ENCODE measurements at regions not wholly inside any gene's neighbourhood (a gene's known extent, or its start where the extent isn't known, plus 50 kb on each side); places are given as distances from the start of the nearest gene placed in this dataset.

DNA sequence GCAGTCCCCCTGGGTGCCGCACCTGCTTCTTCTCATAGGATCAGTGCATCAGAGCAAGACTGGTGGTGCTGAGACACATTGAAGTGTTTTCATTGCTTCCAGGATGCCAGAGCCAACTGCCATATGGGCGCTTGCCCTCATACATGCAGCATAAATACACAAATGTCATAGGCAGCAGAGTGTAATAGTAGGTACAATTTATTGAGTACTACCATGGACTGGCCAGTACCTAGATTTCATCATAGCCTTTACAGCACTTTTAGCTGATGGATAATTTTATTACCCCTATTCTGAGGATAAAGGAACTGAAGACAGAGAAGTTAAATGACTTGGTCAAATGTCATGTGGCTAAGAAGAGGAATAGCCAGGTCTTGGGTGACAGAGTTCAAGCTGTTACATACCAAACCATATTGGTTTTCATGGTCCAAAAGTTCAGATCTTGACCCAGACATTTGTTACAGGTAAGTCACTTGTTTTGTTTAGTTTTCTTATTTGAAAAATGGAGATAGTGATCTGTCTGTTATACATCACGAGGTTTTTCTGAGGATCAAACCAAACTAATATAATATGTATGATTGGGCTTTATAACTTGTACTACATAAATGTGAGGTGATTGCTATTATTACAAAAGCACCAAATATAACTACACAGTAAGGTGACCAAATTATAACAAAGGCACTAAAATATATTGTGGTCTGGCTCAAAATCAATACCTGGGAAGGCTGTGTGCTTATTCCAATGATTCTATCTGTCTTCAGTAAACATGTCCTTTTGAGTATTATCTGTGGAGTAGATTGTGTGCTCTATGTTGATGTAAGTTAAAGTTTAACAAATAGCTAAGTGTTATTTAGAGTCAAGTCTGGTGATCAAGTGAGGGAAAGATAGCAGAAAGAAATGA lies 151.9 kb upstream of the CYRIA start:
- Mint-ChIP-seq H3K36me3 (no peaks in the 10 kb centered on the region), H3K27me3 (peaks cover 0 to 4% (median 4%) of the 10 kb centered on the region in 3 donors), H3K4me3 (no peak overlapping the region), H3K4me1 (no peaks in the 10 kb centered on the region), H3K27ac (no peak overlapping the region), H3K9me3 (peaks cover 0 to 4% (median 0%) of the 10 kb centered on the region in 7 donors)
- ATAC-seq (ENCODE audit: low read depth in 2 of 2) = no peak
- no peak for DNase-seq

DNA sequence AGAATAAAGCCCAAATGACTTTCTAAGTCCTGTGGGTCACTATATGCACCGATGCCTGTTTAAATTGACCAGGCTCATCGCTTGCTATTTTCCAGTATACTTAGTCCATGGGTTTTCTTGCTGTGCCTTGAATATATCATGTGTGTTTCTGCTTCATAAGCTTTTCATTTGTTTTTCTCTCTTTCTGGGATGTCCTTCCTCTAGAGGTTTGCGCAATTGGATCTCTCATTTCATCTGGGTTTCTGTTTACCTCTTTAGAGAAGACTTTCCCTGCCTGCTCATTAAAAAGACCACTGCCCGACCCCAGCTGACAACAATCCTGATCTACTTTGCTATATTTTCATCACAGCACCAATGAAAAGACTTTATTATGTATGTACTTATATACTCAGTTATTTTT lies 150.9 kb upstream of the CYRIA start:
- no peaks in the 10 kb centered on the region for H3K36me3 Mint-ChIP-seq

DNA sequence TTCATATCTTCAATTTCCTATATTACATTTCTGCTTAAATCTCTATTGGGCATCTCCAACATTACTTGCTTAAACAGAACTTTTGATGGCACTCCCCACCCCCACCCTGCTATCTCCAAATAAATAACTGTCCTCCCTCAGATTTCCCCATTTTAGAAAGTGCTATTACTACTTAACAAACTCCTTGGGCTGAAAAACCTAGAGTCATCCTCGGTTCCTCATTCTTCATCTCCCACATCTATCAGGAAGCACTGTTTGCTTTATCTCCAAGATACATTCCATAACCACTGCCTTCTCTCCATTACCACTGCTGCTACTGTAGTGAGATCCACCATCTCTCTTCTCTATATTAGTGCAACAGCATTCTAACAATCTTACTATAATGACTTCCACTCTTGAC lies 150.4 kb upstream of the CYRIA start:
- H3K27ac Mint-ChIP-seq = no peak overlapping the region
- DNase-seq (no peak), ATAC-seq (ENCODE audit: low read depth in 2 of 2) (no peak)
- H3K4me1 Mint-ChIP-seq = no peaks in the 10 kb centered on the region
- H3K4me3 Mint-ChIP-seq = no peak overlapping the region
- H3K9me3 Mint-ChIP-seq = peaks cover 0 to 4% (median 0%) of the 10 kb centered on the region in 7 donors
- H3K27me3 Mint-ChIP-seq = peaks cover 0 to 4% (median 0%) of the 10 kb centered on the region in 3 donors
- no peaks in the 10 kb centered on the region for H3K36me3 Mint-ChIP-seq

More for the DNA sequence above, 150.9 kb upstream of the CYRIA start:
- ATAC-seq (ENCODE audit: low read depth in 2 of 2) (no peak), DNase-seq (no peak)
- Mint-ChIP-seq H3K4me1 (no peaks in the 10 kb centered on the region), H3K27ac (no peak overlapping the region), H3K27me3 (peaks cover 0 to 4% (median 0%) of the 10 kb centered on the region in 3 donors), H3K9me3 (peaks cover 0 to 4% (median 0%) of the 10 kb centered on the region in 7 donors), H3K4me3 (no peak overlapping the region)

DNA sequence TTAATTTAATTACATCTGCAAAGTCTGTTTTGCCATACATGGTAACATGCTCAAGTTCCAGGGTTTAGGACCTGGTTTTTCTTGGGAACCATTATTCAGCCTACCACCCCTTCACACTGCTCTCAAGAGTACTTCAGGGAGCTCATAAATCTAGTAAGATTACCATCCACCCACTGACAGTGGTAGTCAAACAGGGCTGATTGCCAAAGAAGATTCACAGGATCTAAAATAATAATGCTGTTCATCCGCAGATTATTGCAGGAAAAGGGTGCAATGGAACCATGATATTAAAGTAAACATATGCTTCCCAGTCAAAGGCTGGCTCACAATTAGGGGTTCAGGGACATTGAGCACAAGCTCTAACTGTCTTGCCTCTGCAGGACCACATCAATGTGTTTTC lies 148.0 kb upstream of the CYRIA start:
- Mint-ChIP-seq H3K36me3 (no peaks in the 10 kb centered on the region), H3K27ac (no peak overlapping the region), H3K4me3 (no peak overlapping the region), H3K27me3 (no peaks in the 10 kb centered on the region), H3K9me3 (peaks cover 0 to 2% (median 0%) of the 10 kb centered on the region in 7 donors), H3K4me1 (no peaks in the 10 kb centered on the region)
- DNase-seq = no peak
- ATAC-seq (ENCODE audit: low read depth in 2 of 2) = no peak

DNA sequence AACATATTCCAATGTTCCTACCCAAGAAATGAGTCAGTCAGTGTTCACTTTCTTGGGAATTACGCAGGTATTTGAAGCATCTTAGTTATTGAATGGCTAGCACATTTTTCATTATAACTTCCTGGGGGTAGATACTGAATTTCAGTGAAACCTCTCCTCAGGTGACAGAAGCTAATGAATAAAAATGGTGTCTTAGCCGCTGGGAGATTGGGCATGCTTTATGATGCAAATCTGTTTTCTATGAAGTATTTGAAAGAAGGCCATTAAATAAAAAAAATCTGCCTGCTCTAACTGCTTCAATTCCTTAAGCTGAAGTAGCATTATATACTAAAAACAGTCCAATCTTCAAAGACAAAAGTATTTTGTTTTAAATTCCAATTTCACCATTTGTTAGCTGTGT lies 132.8 kb upstream of the CYRIA start:
- Mint-ChIP-seq H3K4me3 (no peak overlapping the region), H3K27ac (no peak overlapping the region), H3K27me3 (peaks cover 19 to 23% (median 20%) of the 10 kb centered on the region in 3 donors), H3K36me3 (no peaks in the 10 kb centered on the region), H3K4me1 (no peaks in the 10 kb centered on the region), H3K9me3 (no peaks in the 10 kb centered on the region)
- no peak for ATAC-seq (ENCODE audit: low read depth in 2 of 2)
- no peak for DNase-seq

DNA sequence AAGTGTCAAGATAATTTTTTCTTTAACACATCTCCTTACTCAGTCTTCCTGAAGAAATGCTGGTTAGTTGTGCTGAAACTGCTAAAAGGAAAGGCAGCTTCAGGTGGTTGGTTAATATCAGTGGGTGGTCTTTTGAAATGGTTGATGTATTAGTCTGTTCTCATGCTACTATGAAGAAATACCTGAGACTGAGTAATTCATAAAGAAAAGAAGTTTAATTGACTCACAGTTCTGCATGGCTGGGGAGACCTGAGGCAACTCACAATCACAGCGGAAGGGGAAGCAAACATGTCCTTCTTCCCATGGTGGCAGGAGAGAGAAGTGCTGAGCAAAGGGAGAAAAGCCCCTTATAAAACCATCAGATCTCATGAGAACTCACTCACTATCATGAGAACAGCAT lies 125.9 kb upstream of the CYRIA start:
- H3K4me3 Mint-ChIP-seq = no peak overlapping the region
- H3K4me1 Mint-ChIP-seq = peaks cover 0 to 4% (median 0%) of the 10 kb centered on the region in 3 donors
- no peak overlapping the region for H3K27ac Mint-ChIP-seq
- H3K27me3 Mint-ChIP-seq = peaks cover 4 to 18% (median 9%) of the 10 kb centered on the region in 3 donors
- ATAC-seq (ENCODE audit: low read depth in 2 of 2) (no peak), DNase-seq (no peak)
- no peaks in the 10 kb centered on the region for H3K9me3 Mint-ChIP-seq
- H3K36me3 Mint-ChIP-seq = no peaks in the 10 kb centered on the region

DNA sequence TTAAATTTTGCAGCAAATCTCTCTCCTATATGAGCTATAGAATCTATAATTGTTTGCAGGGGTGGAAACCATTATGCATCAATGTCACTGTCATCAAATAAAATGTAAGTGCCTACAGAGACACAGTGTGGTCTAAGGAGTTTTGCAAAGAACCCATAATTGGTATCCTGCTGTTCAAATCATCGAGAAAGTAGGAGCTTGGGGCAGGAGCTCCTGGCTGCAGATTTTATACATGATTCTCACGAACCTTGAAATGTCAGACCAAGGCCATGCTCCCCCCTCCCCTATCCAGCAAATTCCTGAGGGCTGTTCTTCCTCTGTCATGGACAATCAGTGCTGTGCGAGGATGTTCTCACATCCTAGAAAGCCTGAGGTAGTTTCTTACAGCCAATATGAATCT lies 119.5 kb upstream of the CYRIA start:
- Mint-ChIP-seq H3K4me1 (peaks cover 0 to 4% (median 0%) of the 10 kb centered on the region in 3 donors), H3K27ac (no peak overlapping the region), H3K36me3 (peaks cover 0 to 6% of the 10 kb centered on the region in 2 donors), H3K4me3 (no peak overlapping the region), H3K27me3 (peaks cover 0 to 4% (median 0%) of the 10 kb centered on the region in 3 donors), H3K9me3 (peaks cover 0 to 5% (median 2%) of the 10 kb centered on the region in 7 donors)
- DNase-seq (no peak), ATAC-seq (ENCODE audit: low read depth in 2 of 2) (no peak)

DNA sequence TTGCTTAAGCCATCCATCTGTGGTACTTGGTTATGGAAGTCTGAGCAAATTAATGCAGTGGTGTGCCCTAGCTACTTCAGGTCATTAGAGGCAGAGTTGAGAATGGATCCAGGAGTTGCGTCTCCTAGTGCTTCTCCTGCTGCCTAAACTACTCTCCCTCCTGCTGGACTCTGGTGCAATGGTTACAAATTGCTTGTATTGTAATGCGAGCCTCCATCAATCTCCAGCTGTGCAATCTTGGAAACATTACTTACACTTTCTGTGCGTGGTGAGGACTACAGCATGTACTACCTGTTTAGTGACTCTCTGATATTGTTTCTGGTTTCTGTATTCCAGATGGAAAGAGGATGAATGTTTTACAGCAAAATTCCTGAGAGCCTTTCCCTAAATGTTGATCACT lies 119.0 kb upstream of the CYRIA start:
- H3K27me3 Mint-ChIP-seq = peaks cover 0 to 4% (median 0%) of the 10 kb centered on the region in 3 donors

DNA sequence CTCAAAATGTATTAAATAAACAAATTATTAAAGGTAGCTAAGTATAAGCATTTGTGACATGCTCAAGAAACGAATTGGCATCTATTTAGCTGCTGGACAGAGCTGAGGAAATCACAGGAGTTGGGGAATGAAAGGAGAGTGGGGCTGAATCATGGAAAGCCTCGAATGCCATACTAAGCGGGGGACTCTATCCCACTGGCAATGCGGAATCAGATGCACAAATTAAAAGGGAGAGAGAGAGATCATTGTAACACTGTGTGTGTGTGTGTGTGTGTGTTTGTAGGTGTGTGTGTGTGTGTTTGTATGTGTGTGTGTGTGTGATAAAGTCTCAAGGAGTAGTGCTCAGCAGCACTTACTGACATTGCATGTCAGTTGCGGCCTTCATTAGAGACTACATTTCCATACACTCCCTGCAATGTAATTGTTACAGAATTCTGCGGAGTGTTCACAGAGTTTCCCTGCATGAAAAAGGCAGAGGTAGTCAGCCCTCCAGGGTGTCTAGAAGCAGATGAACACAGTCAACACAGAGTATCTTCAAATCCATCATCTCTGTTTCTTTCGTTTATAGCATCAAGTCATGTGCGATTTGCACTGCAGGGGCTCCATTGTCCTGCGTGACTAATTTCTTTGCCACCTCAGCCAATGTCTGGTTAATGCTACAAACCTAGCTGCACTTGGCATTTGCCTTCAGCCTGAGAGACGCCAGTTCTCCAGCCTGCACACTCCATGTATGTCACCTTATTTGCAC lies 111.7 kb upstream of the CYRIA start:
- Mint-ChIP-seq H3K36me3 (peaks cover 0 to 7% of the 10 kb centered on the region in 2 donors), H3K4me3 (no peak overlapping the region), H3K4me1 (no peaks in the 10 kb centered on the region), H3K27ac (no peak overlapping the region), H3K9me3 (peaks cover 0 to 7% (median 2%) of the 10 kb centered on the region in 7 donors), H3K27me3 (peaks cover 11 to 26% (median 20%) of the 10 kb centered on the region in 3 donors)
- ATAC-seq (ENCODE audit: low read depth in 2 of 2) = no peak
- DNase-seq = no peak

More for the DNA sequence above, 119.0 kb upstream of the CYRIA start:
- ATAC-seq (ENCODE audit: low read depth in 2 of 2) (no peak), DNase-seq (no peak)
- peaks cover 0 to 7% (median 2%) of the 10 kb centered on the region in 7 donors for H3K9me3 Mint-ChIP-seq
- H3K4me3 Mint-ChIP-seq = no peak overlapping the region
- H3K4me1 Mint-ChIP-seq = peaks cover 0 to 4% (median 0%) of the 10 kb centered on the region in 3 donors
- H3K27ac Mint-ChIP-seq = no peak overlapping the region
- peaks cover 0 to 7% of the 10 kb centered on the region in 2 donors for H3K36me3 Mint-ChIP-seq

DNA sequence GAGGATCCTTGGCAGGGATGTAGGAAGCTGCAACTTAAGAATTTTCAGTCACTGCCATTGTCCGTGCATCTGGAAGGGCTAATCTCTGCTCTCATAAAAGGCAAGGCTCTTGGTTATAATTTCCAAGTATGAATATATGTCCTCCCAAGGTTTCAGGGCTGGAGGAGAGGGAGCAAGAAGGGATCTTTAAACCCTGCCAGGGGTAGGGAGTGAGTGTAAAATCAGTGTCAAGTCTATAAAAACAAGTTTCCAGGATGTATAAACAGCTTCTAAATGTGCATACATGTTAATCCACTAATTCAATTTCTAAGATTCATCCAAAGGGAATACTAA lies 110.2 kb upstream of the CYRIA start:
- H3K9me3 Mint-ChIP-seq = peaks cover 0 to 7% (median 2%) of the 10 kb centered on the region in 7 donors
- H3K4me3 Mint-ChIP-seq = no peak overlapping the region
- H3K27me3 Mint-ChIP-seq = peaks cover 17 to 33% (median 20%) of the 10 kb centered on the region in 3 donors
- DNase-seq = no peak
- no peak for ATAC-seq (ENCODE audit: low read depth in 2 of 2)
- no peaks in the 10 kb centered on the region for H3K4me1 Mint-ChIP-seq
- H3K27ac Mint-ChIP-seq = no peak overlapping the region
- peaks cover 0 to 7% of the 10 kb centered on the region in 2 donors for H3K36me3 Mint-ChIP-seq

DNA sequence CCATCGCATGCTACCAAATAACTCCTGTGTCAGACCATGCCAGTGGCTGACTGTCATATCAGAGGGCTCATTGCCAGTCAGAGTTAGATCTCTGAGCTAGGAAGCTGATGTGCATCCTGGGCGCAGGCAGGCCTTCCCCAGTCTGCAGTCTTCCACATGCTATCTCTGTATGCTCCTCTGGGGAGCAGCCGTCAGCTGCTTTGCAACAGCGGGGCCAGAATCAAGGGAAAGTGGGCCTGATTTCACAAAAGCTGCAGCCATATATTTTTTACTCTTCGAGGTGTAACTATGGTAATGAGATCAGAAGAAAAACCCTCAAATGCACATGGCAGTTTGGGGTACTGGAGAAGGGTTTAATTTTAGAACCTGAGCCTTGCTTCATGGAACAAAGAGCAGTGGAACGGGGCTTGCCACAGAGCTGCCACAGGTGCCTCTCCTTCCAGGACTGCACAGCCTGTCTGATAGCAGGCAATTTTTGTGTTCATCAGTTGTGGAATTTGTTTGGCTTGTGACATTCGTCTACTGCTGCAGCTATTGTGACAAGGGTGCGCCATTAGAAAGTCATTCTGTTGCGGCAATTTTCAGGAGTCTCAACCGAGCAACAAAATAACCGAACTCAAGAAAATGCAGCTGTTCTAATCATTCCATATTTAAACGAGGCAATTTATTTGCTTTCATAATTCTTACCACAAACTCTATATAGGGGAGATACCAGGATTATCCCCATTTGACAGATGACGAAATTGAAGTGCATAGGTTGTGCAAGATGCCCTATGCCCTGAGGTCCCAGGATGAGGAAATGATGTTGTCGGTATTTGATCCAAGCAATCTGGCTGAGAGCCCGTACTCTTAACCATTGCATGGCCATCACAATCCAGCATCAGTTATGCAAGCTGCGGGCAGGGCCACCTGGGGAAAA lies 109.6 kb upstream of the CYRIA start:
- Mint-ChIP-seq H3K9me3 (peaks cover 0 to 2% (median 0%) of the 10 kb centered on the region in 7 donors), H3K36me3 (peaks cover 0 to 2% of the 10 kb centered on the region in 2 donors), H3K4me1 (no peaks in the 10 kb centered on the region), H3K4me3 (no peak overlapping the region), H3K27ac (no peak overlapping the region), H3K27me3 (peaks cover 18 to 39% (median 22%) of the 10 kb centered on the region in 3 donors)
- ATAC-seq (ENCODE audit: low read depth in 2 of 2) (no peak), DNase-seq (no peak)

DNA sequence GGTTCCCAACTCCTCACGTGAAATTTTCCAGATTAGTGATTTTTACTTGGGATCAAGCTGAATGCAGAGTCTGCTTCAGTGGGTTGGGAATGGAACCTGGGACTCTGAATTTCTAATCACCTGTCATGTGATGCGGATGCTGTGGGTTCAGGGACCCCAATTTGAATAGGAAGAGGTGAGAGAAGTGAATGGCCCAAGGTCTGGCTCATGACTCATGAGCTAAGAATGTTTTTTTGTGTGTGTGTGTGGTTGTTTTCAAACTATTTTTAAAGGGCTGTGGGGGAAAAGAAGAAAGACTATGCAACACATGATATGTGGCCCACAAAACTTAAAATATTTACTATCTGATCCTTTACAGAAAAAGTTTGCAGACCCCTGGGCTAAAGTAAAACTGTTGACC lies 108.5 kb upstream of the CYRIA start:
- H3K27me3 Mint-ChIP-seq = peaks cover 27 to 49% (median 29%) of the 10 kb centered on the region in 3 donors
- ATAC-seq (ENCODE audit: low read depth in 2 of 2) (no peak), DNase-seq (no peak)
- no peak overlapping the region for H3K27ac Mint-ChIP-seq
- no peaks in the 10 kb centered on the region for H3K4me1 Mint-ChIP-seq
- no peaks in the 10 kb centered on the region for H3K36me3 Mint-ChIP-seq
- no peak overlapping the region for H3K4me3 Mint-ChIP-seq
- H3K9me3 Mint-ChIP-seq = peaks cover 0 to 2% (median 0%) of the 10 kb centered on the region in 7 donors

Measured in naive B cell (primary cell).